ENCODE measurements at regions not wholly inside any gene's neighbourhood (a gene's known extent, or its start where the extent isn't known, plus 50 kb on each side); places are given as distances from the start of the nearest gene placed in this dataset.

GRCh38 chr2:160822006-160822405 is 328.4 kb upstream of the RBMS1 start:
- TF ChIP-seq EZH2 (IDR thresholded peaks at IDR 0.05; ENCODE audit: borderline replicate concordance, insufficient read depth, low read depth, low read length, poor library complexity, severe bottlenecking), result no peak
- TF ChIP-seq, protein P1, sequence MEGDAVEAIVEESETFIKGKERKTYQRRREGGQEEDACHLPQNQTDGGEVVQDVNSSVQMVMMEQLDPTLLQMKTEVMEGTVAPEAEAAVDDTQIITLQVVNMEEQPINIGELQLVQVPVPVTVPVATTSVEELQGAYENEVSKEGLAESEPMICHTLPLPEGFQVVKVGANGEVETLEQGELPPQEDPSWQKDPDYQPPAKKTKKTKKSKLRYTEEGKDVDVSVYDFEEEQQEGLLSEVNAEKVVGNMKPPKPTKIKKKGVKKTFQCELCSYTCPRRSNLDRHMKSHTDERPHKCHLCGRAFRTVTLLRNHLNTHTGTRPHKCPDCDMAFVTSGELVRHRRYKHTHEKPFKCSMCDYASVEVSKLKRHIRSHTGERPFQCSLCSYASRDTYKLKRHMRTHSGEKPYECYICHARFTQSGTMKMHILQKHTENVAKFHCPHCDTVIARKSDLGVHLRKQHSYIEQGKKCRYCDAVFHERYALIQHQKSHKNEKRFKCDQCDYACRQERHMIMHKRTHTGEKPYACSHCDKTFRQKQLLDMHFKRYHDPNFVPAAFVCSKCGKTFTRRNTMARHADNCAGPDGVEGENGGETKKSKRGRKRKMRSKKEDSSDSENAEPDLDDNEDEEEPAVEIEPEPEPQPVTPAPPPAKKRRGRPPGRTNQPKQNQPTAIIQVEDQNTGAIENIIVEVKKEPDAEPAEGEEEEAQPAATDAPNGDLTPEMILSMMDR (IDR thresholded peaks at IDR 0.05), result no peak

Measured in B cell (primary cell).